Amniotic stem cell (primary cell): ENCODE measurements at regions not wholly inside any gene's neighbourhood (a gene's known extent, or its start where the extent isn't known, plus 50 kb on each side); places are given as distances from the start of the nearest gene placed in this dataset.
"Not testable (repeated sequence)": the region's sequence is repeated elsewhere in the genome, so short reads cannot be mapped to it uniquely, and the experiment has no call there.

ENCODE experiments used
- DNase-seq: peaks from one replicate; lab custom pipeline; 2025; lab: John Stamatoyannopoulos, UW

DNA sequence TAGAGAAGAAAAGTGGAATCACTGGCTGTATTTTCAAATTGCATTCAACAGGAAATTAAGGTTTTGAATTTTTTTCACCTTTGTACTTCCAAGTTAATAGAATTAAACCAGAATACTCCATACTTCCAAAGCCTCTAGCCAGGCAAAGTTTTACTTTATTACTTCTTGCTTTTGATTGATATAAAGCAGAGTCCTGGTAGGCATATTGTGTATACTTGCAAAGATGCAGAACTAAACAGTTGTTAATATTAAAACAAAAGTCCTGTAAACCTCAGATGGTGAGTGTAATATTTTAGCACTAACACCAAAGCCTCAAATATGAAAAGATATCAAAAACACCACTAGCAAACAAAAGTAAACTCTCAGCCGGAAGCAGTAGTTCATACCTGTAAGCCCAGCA, 107.2 kb upstream of the C2CD4B start:
- DNase-seq, result no peak

DNA sequence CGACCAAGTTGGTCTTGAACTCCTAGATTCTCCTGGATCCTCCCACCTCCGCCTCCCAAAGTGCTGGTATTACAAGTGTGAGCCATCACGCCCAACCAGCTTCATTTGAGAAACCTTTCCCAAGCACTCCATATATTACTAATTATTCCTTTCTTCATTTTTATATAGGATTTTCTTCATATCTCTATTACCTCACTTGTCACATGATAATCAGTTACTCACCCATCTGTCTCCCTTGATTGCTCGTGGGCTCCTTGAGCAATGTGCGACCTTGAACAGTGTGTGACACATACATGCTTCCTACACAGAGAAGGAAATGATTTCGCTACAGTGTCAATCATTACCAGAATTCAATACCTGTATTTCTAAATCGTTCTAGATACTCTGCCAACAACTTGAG, 110.7 kb upstream of the C2CD4B start:
- no peak for DNase-seq

DNA sequence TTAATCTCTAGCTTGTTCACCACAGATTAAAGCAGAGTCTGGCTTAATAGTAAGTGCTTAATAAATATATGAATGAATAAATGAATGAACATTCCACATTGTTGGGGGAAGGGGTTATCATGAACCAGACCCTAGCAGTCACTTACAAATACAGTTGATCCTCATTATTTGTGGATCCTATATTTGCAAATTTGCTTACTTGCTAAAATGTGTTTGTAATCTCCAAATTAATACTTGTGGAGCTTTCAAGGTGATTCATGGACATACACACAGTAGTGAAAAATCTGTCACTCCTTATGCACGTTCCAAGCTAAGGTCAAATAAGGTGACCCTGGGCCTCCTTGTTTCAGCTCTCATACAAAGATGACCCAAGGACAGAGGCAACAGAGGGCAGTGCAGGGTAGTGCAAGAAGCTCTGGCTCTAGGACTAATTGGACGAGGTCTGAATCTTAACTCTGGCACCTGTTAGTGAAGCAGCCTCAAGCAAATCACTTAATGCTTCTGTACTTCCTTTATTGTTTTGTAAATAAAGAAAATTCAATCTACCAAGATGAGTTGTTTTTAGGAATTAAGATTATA, 112.8 kb upstream of the C2CD4B start:
- no peak for DNase-seq

DNA sequence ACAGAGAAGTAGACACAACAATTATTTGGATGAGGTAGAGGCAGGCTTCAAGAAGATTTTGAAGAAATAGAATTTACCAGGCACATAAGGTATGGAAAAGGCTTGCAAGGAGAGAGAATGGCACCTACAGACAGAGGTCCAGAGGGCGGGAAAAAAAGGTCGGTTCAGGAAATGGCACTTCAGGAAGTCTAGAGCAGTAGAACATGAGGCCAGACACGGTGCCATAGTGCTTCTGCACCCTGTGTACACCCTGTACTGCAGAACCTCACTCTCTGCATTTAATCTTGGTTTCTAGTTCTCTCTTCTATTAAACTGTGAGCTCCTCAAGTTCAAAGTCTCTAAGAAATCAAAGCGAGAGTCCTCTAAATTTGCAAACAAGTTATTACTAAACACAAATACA, 113.4 kb upstream of the C2CD4B start:
- DNase-seq, result no peak

DNA sequence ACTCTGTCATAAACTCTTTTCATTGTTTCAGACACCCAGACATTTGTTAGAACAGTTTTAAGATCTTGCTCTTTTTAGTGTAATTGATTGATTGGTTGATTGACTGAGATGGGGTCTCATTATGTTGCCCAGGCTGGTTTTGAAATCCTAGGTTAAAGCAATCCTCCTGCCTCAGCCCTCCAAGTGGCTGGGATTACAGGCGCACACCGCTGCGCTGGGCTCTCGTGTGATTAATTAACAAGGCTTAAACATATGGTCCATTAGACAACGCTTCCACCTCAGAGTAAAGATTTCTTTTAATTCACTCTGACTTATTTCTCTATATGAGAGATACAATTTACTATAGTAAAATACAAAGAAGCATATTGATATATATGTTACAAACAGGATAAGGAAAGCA, 114.0 kb upstream of the C2CD4B start:
- DNase-seq, result no peak

DNA sequence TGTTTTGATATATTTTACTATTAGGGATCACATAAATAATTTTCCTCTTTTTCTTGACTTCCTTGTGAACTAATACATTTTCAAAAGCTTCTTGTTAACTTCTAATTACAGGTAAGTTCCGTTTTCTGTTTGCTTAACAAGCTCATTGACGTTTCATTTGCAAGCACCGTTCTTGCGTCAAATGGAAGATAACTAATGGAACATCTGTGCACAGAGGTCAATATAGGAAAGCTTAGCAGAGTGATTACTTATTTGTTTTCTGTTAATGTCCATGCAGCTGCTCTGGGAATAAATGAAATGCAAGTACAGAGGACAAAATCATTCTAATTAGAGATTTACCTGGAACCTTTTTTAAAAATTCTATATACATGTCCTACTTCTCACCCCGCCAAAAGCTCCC, 115.5 kb upstream of the C2CD4B start:
- no peak for DNase-seq

DNA sequence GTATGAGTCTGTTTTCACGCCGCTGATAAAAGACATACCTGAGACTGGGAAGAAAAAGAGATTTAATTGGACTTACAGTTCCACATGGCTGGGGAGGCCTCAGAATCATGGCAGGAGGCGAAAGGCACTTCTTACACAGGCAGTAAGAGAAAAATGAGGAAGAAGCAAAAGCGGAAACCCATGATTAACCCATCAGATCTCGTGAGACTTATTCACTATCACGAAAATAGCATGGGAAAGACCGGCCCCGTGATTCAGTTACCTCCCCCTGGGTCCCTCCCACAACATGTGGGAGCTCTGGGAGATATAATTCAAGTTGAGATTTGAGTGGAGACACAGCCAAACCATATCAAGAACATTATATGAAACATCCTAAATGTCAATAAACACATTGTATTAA, 116.7 kb upstream of the C2CD4B start:
- not testable (repeated sequence) for DNase-seq

DNA sequence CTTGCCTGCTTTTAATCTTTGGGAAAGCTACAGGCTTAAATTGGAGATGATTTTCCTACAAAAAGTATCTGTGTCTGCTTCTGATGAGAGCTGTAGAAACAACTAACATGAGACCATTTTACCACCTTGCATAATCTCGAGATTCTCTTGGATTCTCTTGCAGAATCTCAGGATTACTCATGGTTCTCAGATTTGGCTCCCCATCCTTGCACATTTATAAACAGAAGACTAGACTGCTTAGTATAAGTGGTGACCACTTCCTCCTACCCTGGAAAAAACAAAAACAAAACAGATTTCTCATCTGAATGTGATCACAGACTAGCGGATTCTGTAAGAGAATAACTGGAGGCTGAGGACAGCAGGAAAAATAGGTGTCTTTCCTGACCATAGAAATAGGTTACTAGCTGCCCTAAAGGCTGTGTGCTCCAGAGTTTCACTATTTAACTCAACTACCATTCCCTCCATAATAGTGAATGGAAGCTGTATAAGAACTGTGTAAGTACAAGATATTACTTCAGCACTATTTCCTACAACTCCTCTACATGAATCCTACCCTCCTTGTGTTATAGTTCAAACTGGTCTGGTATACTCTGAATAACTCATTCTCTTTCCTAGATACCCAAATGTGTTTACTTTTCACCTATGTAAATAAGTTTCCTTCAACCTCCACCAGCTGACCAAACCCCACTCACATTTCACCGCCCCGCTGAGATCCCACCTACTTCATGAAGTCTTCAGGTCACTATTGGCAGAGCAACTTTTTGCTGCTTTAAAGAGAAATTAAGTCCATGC, 122.2 kb upstream of the C2CD4B start:
- DNase-seq, result no peak

DNA sequence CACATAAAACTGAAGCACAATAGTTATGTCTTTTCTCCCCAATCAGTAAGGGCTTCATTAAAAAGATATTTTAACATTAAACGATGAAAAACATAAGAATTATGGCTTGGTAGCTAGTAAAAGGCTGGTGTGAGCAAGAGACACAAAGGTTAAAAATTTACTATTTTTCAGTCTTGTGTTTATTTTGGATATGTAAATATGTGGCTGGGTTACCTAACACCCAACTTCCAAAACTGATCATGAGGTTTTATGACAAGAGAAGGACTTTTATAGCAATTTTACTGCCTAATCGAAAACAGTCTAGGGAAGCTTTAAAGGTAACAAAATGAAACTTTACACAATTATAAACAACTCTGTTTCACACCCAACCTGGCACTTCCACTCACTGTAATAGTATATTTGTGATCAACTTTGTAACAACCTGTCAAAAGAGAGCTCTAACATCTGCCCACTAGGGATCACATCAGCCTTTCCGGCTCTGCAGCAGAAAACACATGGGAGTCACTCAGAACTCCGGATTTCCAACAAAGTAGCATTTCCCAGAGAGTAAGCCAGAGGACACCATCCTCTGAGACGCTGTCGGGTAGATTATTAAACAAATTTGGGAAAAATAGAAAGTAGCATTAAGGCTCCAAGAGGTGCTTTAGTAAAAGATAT, 123.4 kb upstream of the C2CD4B start:
- DNase-seq, result no peak

DNA sequence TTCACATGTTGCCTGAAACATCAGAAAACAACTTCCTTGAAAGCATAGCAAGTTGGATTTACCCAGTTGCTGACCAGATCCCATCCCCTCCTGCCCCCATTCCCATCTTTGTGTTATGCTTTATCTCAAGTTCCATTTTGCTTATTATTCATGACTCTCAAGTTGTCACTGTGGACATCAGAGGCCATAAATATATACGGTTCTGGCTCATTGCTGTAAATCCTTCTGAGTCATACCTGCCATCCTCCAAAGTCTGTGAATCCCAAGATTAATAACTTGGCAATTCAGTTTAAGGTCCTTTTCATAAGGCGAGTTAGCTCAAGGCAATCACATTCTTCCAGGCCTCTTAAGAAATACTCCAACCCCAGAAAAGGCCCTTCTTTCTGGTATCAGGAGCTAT, 126.2 kb upstream of the C2CD4B start:
- DNase-seq, result no peak

DNA sequence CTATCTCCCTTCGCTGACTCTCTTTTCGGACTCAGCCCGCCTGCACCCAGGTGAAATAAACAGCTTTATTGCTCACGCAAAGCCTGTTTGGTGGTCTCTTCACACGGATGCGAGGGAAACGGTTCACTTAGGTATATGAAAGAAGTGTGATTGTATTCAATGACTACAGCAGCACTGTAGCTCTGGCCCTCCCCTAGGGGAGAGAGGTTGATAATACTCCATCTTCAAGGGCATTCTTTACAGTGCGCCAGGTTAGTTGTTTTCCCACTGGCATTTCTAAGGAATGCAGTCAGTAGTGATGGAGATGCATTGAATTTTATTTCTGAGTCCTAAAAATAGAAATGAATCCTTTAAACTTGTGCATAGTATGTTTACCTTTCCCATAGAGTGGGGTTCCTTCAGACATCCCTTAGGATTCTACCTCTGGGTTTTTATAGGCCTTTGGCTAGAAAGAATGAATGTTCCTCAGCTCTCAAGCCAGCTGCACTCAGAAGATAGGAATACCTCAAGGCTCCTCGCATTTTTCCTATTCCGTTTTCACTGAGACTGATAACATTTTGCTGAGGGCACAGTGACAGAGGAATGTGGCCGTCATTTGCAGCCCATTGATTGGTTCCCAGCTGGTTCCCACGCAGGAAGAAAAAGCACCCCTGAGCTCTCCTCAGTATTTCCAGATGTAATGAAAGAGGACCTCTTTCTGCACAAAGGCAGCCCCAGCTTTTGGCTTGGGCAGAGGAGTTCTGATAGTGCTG, 131.8 kb upstream of the C2CD4B start:
- no peak for DNase-seq

DNA sequence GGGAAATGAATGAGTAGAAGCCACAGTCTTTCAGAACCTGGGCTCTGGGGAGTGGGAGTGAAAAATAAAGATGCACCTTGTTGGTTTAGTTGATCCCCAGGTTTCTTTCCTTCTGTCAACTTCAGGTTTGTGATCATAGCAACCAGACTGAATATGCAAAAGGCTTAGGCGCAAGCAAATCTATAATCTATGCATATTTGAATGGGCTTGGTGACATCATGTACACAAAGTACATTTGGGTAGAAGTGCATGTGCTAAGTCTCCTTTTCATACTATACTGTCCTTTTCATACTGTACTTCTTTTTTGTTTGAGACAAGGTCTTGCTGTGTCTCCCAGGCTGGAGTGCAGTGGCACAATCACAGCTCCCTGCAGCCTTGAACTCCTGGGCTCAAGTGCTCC, 132.4 kb upstream of the C2CD4B start:
- no peak for DNase-seq

DNA sequence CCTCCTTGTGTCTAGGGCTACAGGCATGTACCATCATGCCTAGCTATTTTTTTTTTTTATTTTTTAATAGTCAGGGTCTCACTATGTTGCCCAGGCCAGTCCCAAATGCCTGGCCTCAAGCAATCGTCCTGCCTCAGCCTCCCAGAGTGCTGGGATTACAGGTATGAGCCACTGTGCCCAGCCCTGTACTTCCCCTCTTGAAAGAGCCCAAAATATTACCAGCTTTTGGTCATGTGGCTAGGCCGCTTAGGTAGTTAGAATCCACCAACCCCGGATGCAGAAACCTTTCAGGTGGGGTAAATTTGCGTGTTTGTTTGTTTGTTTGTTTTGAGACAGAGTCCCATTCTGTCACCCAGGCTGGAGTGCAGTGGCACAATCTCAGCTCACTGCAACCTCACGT, 132.8 kb upstream of the C2CD4B start:
- no peak for DNase-seq

DNA sequence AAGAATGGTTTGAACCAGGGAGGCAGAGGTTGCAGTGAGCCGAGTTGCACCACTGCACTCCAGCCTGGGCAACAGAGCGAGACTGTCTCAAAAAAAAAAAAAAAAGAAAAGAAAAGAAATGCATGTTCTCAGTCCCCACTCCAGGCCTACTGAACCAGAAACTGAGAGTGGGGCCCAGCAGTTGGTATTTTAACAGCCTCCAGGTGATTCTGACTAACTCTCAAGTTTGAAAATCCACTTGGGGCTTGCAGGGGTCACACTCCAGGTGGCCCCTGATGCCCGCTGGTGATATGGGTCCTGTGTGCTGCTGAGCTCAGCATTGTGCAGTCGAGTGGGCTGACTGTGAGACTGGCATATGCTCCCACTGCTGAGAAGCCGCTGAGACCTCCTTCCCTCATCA, 133.7 kb upstream of the C2CD4B start:
- DNase-seq, result no peak

DNA sequence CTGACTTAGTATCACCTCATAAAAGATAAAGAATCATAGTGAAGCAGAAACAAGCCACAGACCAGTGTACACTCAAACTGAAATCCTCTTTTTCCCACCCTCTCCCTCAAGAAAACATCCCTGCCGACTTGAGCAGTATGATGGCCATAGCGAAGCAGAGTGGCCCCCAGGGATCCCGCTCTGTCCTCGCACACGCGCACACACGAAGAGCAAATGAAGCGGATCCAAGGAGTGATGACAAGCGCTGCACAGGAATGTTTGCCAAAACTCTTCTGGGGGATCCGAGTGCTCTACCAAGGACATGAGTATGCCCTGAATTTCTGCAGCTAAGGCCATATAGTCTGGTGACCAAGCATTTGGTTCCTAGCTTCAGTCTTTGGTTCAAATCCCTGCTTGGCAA, 134.5 kb upstream of the C2CD4B start:
- no peak for DNase-seq

DNA sequence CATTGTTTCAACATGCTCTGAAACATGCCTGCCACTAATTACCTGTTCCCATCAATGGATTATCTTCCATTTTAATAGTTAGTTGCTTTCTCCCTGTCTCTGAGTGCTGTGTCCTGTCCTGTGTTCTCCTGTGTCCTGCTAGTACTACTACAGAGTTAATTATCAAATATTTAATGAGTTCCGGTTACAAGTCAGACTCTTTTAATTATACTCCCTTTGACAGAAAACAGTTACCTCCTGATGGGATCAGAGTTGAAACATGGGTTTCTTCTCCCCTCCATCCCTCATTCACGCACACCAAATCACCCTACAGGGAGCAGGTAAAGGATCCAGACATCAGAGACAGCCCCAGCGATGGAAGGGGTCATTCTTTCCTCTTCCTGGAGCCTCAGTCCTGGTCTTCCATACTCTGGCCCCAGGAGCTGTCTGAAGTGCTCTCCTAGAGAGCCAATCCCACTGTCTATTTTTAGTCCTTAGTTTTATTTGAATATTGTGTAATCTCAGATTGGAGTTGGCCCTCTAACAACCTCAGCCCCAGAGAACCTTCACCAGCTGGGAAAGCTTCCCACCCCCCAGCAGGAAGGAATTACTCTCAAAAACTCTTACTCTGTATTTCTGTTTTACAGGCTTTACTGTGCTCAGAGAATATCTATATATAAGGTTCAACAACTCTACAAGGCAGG, 137.0 kb upstream of the C2CD4B start:
- no peak for DNase-seq

DNA sequence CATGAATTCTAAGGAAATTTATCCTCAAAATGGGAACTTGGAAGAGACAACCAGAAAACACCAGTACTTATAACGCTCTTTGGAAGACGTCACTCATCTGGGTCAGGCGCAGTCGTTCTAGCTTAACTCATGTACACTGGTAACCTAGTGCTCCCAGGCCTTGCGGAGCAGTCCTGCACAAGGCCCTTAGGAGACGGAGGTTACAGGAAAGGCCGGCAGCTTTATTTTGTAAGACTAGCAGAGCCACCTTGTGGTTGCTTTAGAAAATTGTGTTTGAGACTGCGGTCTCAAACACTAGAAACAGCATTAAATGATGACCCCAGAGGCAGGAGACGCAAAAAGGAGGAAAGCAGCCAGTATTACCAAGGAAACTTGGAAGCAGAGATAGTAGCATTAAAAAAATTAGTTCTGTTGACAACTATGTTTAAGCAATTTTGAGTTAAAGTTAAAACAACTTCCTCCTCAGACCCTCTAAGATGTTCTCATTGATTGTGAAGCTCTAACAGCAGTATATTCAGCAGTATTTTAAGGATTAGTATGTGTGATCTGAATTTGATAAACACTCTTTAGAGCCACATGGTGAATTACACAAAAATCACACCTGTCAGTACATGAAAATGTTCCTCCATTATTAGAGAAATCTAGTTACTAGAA, 141.9 kb upstream of the C2CD4B start:
- peak; percentile 72 for DNase-seq

DNA sequence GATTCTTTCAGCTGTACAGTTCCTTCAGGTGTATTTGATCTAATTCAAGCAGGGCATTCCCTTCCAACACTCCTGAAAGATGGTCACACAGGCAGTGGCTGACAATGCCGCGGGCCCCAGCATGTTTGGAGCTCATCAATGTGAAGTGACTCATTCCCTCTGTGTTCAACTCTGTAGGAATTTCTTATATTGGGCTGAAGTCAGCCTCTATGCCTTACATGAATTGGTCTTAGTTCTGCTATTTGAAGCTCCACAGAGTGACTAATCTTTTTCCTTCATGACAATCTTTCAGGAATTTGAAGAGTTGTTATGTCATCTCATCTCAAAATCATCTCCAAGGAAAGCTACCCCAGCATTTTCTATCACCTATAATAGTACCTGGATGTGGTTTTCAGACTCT, 142.5 kb upstream of the C2CD4B start:
- DNase-seq, result peak; percentile 44

DNA sequence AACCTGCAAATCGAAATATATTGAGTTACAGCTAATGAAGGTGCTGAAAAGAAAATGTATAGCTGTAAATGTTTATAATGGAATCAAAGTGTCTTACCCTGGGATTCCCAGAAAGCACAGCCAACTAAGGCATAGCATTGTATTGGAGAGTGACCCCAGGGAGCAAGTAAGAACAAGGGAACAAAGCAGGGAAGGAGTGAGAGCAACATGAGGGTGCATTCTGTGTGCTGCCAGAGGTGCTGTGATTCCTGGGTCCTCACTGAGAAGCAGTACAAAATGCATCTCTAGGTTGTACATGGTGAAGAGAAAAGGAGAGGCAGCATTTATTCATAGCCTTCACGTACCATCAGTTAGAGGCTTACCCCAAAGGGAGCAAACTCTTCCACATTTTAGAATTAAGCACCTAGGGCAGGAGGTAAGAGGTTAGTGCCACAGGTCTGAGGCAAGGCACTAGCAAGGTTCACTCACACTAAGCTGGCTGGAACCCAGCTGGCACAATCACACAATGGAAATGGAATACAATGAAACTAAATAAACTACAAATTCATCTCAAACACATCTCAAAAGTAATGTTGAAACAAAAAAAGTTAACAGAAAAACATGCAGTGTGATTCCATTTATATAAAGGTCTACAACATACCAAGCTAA, 151.5 kb upstream of the C2CD4B start:
- no peak for DNase-seq

DNA sequence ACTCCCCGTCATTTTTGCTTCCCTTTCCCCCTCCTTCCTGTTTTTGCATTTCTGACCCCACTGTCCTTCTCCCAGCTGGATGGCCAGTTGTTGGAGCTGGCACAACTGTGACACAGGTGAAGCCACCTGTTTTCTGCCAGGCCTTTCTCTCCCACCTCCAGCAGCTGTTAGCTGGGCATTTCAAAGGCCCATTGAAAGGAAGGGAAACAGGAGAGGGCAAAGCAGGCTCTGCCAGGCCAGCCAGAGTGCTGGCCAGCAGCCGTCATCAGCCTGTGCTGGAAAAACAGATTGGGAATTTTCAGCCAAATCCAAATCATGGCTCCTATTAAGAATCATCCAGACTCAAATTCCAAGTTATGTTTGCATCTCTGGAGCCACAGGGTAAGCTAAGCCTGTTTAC, 155.2 kb upstream of the C2CD4B start:
- no peak for DNase-seq

DNA sequence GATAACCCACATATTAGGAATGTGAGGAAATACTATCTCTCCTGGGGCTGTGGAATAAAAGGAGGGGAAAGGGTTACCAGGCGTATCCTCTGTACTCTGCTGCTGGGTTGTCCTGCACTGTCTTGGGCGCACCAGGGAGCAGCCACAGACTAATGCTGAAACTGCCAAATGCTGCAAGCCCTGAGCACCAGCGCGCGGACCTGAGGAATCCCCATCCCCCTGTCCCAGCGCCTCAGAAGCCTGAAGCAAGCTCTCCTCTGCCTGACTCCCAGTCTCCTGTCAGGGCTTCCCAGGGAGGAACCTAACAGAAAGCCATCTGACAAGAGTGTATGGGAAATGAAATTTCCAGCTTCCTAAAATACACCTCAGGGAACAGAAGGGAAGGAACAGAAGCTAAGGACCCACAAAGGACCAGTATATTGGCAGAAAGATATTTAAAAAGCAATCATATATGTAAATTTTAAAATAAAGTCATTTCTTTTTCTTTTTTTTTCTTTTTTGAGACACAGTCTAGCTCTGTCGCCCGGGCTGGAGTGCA, 158.3 kb upstream of the C2CD4B start:
- DNase-seq, result no peak
